Neural progenitor cell (in vitro differentiated cells): ENCODE measurements at regions not wholly inside any gene's neighbourhood (a gene's known extent, or its start where the extent isn't known, plus 50 kb on each side); places are given as distances from the start of the nearest gene placed in this dataset.

ENCODE experiments used
- EZH2 ChIP-seq: fragments of 200-600 bp; sonication (generic); IDR thresholded peaks from 2 replicates; pipeline ENCODE4 v1.6.1; 2017; ENCODE audit warnings: antibody characterized with exemption, mild to moderate bottlenecking, moderate library complexity
- TF ChIP-seq, protein P1 (sequence below): fragments of 200-600 bp; sonication (generic); IDR thresholded peaks from 2 replicates; pipeline ENCODE4 v1.5.1; 2017; ENCODE audit warnings: antibody characterized with exemption, mild to moderate bottlenecking

DNA sequence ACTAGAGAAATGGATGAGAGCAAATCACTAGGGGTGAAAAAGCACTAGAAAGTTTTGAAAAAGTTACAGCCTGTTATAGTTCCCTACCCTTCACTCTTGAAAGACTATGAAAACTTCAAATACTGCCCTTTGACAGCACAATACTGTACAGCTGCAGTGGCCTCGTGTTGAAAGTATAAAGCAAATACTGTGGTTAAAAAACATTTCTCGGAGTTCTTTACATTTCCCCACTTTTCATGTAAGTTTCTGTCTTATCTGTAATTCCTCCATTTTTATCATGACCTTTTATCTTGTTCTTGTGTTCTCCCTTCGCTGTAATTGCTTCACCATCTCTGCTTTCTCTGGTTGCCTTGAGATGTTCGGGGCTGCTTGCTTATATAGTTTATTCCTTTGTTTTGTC is 423.8 kb upstream of the CFAP20DC start:
- TF ChIP-seq EZH2 = no peak
- TF ChIP-seq, protein P1, sequence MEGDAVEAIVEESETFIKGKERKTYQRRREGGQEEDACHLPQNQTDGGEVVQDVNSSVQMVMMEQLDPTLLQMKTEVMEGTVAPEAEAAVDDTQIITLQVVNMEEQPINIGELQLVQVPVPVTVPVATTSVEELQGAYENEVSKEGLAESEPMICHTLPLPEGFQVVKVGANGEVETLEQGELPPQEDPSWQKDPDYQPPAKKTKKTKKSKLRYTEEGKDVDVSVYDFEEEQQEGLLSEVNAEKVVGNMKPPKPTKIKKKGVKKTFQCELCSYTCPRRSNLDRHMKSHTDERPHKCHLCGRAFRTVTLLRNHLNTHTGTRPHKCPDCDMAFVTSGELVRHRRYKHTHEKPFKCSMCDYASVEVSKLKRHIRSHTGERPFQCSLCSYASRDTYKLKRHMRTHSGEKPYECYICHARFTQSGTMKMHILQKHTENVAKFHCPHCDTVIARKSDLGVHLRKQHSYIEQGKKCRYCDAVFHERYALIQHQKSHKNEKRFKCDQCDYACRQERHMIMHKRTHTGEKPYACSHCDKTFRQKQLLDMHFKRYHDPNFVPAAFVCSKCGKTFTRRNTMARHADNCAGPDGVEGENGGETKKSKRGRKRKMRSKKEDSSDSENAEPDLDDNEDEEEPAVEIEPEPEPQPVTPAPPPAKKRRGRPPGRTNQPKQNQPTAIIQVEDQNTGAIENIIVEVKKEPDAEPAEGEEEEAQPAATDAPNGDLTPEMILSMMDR = no peak
